ENCODE measurements at regions not wholly inside any gene's neighbourhood (a gene's known extent, or its start where the extent isn't known, plus 50 kb on each side); places are given as distances from the start of the nearest gene placed in this dataset.

DNA sequence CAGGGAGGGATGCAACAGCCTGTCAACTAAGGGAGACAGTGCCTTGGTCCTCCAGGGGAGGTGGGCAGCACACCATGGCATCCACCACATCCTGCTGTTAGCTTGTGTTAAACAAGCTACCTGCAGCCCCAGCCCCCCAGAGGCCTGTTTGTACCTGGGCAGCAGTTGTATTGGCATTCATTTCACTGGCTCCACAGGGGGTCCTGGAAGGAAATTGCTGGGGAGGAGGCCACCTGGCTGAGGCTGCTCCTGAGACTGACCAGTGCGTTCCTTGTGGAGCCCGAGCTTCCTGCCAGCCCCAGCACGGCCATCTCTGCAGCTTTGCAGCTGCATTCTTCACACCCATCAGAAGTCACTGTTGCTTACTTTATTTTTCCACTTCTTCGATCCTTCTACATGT lies 479.9 kb downstream of the INSC start:
- Mint-ChIP-seq H3K36me3 (ENCODE audit: low read depth) (no peaks in the 10 kb centered on the region), H3K27ac (no peak overlapping the region), H3K9me3 (peaks cover 70% of the 10 kb centered on the region), H3K4me1 (ENCODE audit: low read depth) (no peaks in the 10 kb centered on the region), H3K4me3 (no peak overlapping the region), H3K27me3 (ENCODE audit: insufficient read depth) (peaks cover 4% of the 10 kb centered on the region)
- TF ChIP-seq, protein P1, sequence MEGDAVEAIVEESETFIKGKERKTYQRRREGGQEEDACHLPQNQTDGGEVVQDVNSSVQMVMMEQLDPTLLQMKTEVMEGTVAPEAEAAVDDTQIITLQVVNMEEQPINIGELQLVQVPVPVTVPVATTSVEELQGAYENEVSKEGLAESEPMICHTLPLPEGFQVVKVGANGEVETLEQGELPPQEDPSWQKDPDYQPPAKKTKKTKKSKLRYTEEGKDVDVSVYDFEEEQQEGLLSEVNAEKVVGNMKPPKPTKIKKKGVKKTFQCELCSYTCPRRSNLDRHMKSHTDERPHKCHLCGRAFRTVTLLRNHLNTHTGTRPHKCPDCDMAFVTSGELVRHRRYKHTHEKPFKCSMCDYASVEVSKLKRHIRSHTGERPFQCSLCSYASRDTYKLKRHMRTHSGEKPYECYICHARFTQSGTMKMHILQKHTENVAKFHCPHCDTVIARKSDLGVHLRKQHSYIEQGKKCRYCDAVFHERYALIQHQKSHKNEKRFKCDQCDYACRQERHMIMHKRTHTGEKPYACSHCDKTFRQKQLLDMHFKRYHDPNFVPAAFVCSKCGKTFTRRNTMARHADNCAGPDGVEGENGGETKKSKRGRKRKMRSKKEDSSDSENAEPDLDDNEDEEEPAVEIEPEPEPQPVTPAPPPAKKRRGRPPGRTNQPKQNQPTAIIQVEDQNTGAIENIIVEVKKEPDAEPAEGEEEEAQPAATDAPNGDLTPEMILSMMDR (IDR thresholded peaks at IDR 0.05), result no peak
- no peak for DNase-seq

- no peaks in the 10 kb centered on the region for H3K36me3 Mint-ChIP-seq (ENCODE audit: low read depth)
These were observed 484.7 kb downstream of the INSC start for GRCh38 chr11:15599376-15599775.

GRCh38 chr11:15602047-15602446 lies 487.3 kb downstream of the INSC start:
- Mint-ChIP-seq H3K4me1 (ENCODE audit: low read depth) (no peaks in the 10 kb centered on the region), H3K27ac (no peak overlapping the region), H3K9me3 (peaks cover 58% of the 10 kb centered on the region), H3K36me3 (ENCODE audit: low read depth) (0 out of 2 replicates have a peak, but pooled peaks cover 3% of the 10 kb centered on the region), H3K27me3 (ENCODE audit: insufficient read depth) (peaks cover 2% of the 10 kb centered on the region; the same call in 1 of the 2 replicates), H3K4me3 (no peak overlapping the region)
- TF ChIP-seq, protein P1 (IDR thresholded peaks at IDR 0.05), result no peak
- no peak for DNase-seq

More at GRCh38 chr11:15599376-15599775, 484.7 kb downstream of the INSC start:
- Mint-ChIP-seq H3K4me3 (no peak overlapping the region), H3K27me3 (ENCODE audit: insufficient read depth) (peaks cover 1% of the 10 kb centered on the region), H3K27ac (no peak overlapping the region), H3K9me3 (peaks cover 59% of the 10 kb centered on the region), H3K4me1 (ENCODE audit: low read depth) (no peaks in the 10 kb centered on the region)
- no peak for DNase-seq
- TF ChIP-seq, protein P1 (IDR thresholded peaks at IDR 0.05), result no peak

GRCh38 chr11:15602785-15603567 lies 488.3 kb downstream of the INSC start:
- H3K27me3 Mint-ChIP-seq (ENCODE audit: insufficient read depth), result peaks cover 4% of the 10 kb centered on the region; the same call in 1 of the 2 replicates
- 0 out of 2 replicates have a peak, but pooled peaks cover 5% of the 10 kb centered on the region for H3K36me3 Mint-ChIP-seq (ENCODE audit: low read depth)
- TF ChIP-seq, protein P1 (IDR thresholded peaks at IDR 0.05), result no peak
- no peak for DNase-seq
- no peaks in the 10 kb centered on the region for H3K4me1 Mint-ChIP-seq (ENCODE audit: low read depth)
- H3K4me3 Mint-ChIP-seq, result no peak overlapping the region
- H3K27ac Mint-ChIP-seq, result no peak overlapping the region
- peaks cover 57% of the 10 kb centered on the region for H3K9me3 Mint-ChIP-seq

- Mint-ChIP-seq H3K4me1 (ENCODE audit: low read depth) (no peaks in the 10 kb centered on the region), H3K27ac (no peak overlapping the region), H3K9me3 (peaks cover 38% of the 10 kb centered on the region), H3K4me3 (no peak overlapping the region), H3K27me3 (ENCODE audit: insufficient read depth) (peaks cover 4% of the 10 kb centered on the region; the same call in 1 of the 2 replicates), H3K36me3 (ENCODE audit: low read depth) (0 out of 2 replicates have a peak, but pooled peaks cover 5% of the 10 kb centered on the region)
- TF ChIP-seq, protein P1 (IDR thresholded peaks at IDR 0.05), result no peak
- DNase-seq, result no peak
These were observed 490.4 kb downstream of the INSC start for GRCh38 chr11:15605094-15605493.

All from HFFc6 (cell line).